ENCODE measurements at regions not wholly inside any gene's neighbourhood (a gene's known extent, or its start where the extent isn't known, plus 50 kb on each side); places are given as distances from the start of the nearest gene placed in this dataset.

DNA sequence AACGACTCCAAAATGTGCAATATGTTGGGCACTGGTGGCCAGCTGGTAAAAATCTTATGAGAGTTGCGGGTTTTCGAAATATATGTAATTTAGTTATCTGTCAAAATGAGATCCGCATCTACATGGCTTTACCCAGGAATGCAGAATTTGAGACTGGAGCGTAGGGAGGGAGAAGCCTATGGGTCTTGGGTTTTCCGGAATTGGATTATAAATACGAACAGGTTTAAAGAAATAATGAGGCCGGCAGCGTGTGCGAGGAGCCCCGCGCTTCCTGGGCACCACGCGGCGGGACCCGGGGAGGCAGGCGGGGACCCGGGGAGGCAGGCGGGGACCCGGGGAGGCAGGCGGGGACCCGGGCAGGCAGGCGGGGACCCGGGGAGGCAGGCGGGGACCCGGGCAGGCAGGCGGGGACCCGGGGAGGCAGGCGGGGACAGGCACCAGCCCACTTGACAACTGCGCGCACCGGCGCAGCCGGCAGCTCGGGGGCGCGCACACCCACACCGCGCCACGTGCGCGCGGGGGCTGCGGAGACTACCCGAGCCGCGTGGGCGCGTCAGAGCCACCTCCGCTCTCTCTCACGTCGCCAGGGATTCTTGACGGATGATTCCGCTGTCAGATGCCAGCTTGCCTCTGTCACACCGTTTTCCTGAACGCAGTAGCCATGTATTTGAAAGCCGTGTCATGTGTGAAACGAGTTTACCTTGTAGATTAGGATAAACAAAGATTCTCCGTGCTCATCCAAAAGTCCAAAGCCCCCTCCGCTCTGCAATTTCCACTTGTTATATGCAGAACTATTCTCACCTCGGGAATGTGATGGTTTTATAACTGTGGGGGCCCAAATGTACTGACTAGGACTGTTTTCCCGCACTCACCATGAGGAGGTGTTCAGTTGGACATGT, 54.3 kb upstream of the HNRNPU start (continued):
- TF ChIP-seq, protein P1, sequence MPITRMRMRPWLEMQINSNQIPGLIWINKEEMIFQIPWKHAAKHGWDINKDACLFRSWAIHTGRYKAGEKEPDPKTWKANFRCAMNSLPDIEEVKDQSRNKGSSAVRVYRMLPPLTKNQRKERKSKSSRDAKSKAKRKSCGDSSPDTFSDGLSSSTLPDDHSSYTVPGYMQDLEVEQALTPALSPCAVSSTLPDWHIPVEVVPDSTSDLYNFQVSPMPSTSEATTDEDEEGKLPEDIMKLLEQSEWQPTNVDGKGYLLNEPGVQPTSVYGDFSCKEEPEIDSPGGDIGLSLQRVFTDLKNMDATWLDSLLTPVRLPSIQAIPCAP (CRISPR knock-in tag; IDR thresholded peaks at IDR 0.05; ENCODE audit: borderline replicate concordance), result peak; percentile 60; the same call in 1 of the 2 replicates
- TF ChIP-seq GABPA (tag; conservative IDR thresholded peaks at IDR 0.05; ENCODE audit: low read depth), result no peak
- peak; percentile 44; the same call in 1 of the 2 replicates for TF ChIP-seq ZNF121 (CRISPR knock-in tag; conservative IDR thresholded peaks at IDR 0.05)
- TF ChIP-seq DPF2 (IDR thresholded peaks at IDR 0.05), result peak; percentile 60
- TF ChIP-seq CAMTA2 (CRISPR knock-in tag; conservative IDR thresholded peaks at IDR 0.05), result no peak
- TF ChIP-seq JUNB (CRISPR knock-in tag; conservative IDR thresholded peaks at IDR 0.05), result no peak
- peak in 1 of 3 experiments; percentile 12 for TF ChIP-seq YY1 (IDR thresholded peaks at IDR 0.05; ENCODE audit: borderline replicate concordance in 1 of 3, control insufficient read depth in 1 of 3, extremely low read depth in 1 of 3, insufficient read depth in 3 of 3, insufficient read length in 1 of 3, insufficient replicate concordance in 2 of 3, low read depth in 1 of 3, low read length in 2 of 3)
- TF ChIP-seq MIER1 (IDR thresholded peaks at IDR 0.05; ENCODE audit: low read depth), result no peak
- TF ChIP-seq, protein P2, sequence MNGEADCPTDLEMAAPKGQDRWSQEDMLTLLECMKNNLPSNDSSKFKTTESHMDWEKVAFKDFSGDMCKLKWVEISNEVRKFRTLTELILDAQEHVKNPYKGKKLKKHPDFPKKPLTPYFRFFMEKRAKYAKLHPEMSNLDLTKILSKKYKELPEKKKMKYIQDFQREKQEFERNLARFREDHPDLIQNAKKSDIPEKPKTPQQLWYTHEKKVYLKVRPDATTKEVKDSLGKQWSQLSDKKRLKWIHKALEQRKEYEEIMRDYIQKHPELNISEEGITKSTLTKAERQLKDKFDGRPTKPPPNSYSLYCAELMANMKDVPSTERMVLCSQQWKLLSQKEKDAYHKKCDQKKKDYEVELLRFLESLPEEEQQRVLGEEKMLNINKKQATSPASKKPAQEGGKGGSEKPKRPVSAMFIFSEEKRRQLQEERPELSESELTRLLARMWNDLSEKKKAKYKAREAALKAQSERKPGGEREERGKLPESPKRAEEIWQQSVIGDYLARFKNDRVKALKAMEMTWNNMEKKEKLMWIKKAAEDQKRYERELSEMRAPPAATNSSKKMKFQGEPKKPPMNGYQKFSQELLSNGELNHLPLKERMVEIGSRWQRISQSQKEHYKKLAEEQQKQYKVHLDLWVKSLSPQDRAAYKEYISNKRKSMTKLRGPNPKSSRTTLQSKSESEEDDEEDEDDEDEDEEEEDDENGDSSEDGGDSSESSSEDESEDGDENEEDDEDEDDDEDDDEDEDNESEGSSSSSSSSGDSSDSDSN (IDR thresholded peaks at IDR 0.05; ENCODE audit: borderline replicate concordance in 1 of 2, low read depth in 2 of 2, low read length in 2 of 2), result peak in 1 of 2 experiments; percentile 81; a peak in 1 of 4 replicates
- TF ChIP-seq, protein P3, sequence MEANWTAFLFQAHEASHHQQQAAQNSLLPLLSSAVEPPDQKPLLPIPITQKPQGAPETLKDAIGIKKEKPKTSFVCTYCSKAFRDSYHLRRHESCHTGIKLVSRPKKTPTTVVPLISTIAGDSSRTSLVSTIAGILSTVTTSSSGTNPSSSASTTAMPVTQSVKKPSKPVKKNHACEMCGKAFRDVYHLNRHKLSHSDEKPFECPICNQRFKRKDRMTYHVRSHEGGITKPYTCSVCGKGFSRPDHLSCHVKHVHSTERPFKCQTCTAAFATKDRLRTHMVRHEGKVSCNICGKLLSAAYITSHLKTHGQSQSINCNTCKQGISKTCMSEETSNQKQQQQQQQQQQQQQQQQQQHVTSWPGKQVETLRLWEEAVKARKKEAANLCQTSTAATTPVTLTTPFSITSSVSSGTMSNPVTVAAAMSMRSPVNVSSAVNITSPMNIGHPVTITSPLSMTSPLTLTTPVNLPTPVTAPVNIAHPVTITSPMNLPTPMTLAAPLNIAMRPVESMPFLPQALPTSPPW (CRISPR knock-in tag; IDR thresholded peaks at IDR 0.05), result peak; percentile 77
- TF ChIP-seq, protein P4, sequence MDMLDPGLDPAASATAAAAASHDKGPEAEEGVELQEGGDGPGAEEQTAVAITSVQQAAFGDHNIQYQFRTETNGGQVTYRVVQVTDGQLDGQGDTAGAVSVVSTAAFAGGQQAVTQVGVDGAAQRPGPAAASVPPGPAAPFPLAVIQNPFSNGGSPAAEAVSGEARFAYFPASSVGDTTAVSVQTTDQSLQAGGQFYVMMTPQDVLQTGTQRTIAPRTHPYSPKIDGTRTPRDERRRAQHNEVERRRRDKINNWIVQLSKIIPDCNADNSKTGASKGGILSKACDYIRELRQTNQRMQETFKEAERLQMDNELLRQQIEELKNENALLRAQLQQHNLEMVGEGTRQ (CRISPR knock-in tag; IDR thresholded peaks at IDR 0.05), result peak; percentile 41
- TF ChIP-seq NR2C1 (IDR thresholded peaks at IDR 0.05), result no peak
- no peak for TF ChIP-seq NR2C1 (tag; IDR thresholded peaks at IDR 0.05)
- no peak for TF ChIP-seq ZNF57 (CRISPR knock-in tag; IDR thresholded peaks at IDR 0.05)
- 0 out of 4 replicates have a peak, but pooled peaks of 1 of the 2 experiments have one; percentile 16 for TF ChIP-seq RCOR1 (IDR thresholded peaks at IDR 0.05; ENCODE audit: borderline replicate concordance in 1 of 2, low read depth in 2 of 2, low read length in 2 of 2)
- no peak for TF ChIP-seq RHOXF2B (CRISPR knock-in tag; conservative IDR thresholded peaks at IDR 0.05)
- peak; percentile 38; the same call in 1 of the 2 replicates for TF ChIP-seq ZBTB1 (CRISPR knock-in tag; IDR thresholded peaks at IDR 0.05; ENCODE audit: borderline replicate concordance, low read depth)
- no peak for TF ChIP-seq ZKSCAN3 (CRISPR knock-in tag; IDR thresholded peaks at IDR 0.05)
- peak; percentile 77 for TF ChIP-seq CREM (IDR thresholded peaks at IDR 0.05; ENCODE audit: low read depth)
- TF ChIP-seq MCM7 (IDR thresholded peaks at IDR 0.05), result no peak
- TF ChIP-seq, protein P5, sequence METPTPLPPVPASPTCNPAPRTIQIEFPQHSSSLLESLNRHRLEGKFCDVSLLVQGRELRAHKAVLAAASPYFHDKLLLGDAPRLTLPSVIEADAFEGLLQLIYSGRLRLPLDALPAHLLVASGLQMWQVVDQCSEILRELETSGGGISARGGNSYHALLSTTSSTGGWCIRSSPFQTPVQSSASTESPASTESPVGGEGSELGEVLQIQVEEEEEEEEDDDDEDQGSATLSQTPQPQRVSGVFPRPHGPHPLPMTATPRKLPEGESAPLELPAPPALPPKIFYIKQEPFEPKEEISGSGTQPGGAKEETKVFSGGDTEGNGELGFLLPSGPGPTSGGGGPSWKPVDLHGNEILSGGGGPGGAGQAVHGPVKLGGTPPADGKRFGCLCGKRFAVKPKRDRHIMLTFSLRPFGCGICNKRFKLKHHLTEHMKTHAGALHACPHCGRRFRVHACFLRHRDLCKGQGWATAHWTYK (CRISPR knock-in tag; IDR thresholded peaks at IDR 0.05), result no peak

Measured in K562 (cell line).